ENCODE measurements at regions not wholly inside any gene's neighbourhood (a gene's known extent, or its start where the extent isn't known, plus 50 kb on each side); places are given as distances from the start of the nearest gene placed in this dataset.

DNA sequence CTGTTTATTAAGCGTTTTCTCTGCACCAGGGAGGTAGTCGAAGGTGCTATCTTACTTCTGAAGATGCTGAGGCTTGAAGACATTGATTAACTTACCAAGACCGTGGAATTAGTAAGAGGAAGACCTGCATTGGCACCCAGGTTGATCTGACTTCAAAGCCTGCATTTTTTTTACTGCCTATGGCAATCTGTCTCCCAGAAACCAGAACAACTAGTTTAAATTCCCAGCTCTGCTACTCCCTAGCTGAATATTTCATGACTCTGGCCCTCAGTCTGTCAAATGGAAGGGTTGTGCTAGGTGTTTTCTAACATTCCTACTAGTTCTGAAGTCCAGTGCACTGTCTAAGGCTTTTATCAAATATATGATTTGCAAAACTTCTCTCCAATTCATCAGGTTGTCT, 52.0 kb upstream of the GRAMD1B start:
- H3K4me3 Mint-ChIP-seq: no peak overlapping the region
- peak overlapping the region; percentile 53 for H3K27ac Mint-ChIP-seq
- H3K36me3 Mint-ChIP-seq: no peaks in the 10 kb centered on the region
- no peaks in the 10 kb centered on the region for H3K27me3 Mint-ChIP-seq (ENCODE audit: low read depth)
- TF ChIP-seq, protein P1, sequence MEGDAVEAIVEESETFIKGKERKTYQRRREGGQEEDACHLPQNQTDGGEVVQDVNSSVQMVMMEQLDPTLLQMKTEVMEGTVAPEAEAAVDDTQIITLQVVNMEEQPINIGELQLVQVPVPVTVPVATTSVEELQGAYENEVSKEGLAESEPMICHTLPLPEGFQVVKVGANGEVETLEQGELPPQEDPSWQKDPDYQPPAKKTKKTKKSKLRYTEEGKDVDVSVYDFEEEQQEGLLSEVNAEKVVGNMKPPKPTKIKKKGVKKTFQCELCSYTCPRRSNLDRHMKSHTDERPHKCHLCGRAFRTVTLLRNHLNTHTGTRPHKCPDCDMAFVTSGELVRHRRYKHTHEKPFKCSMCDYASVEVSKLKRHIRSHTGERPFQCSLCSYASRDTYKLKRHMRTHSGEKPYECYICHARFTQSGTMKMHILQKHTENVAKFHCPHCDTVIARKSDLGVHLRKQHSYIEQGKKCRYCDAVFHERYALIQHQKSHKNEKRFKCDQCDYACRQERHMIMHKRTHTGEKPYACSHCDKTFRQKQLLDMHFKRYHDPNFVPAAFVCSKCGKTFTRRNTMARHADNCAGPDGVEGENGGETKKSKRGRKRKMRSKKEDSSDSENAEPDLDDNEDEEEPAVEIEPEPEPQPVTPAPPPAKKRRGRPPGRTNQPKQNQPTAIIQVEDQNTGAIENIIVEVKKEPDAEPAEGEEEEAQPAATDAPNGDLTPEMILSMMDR (IDR thresholded peaks at IDR 0.05; ENCODE audit: unreplicated experiment): no peak
- DNase-seq (ENCODE audit: low spot score in 2 of 2, unreplicated experiment in 2 of 2): no peak
- peaks cover 50% of the 10 kb centered on the region for H3K4me1 Mint-ChIP-seq
- no peaks in the 10 kb centered on the region for H3K9me3 Mint-ChIP-seq

DNA sequence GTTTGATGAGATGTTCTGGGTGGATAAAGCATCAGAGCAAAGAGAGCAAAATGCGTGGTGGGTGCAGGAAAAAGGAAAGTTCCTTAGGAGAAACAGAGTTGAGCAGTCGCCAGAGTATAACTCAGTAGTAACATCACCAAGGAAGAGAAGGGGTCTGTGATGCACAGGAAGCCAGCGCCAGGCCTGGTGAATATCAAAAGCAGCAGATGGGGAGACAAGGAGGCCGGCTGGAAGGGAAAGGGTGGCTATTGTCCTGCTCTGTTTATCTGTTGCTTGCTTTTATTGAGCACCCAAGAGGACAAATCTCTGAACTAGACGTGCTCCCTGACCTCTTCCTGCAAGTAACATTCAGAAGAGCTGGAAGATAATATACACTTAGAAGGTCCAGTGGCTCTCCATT, 52.7 kb upstream of the GRAMD1B start:
- no peaks in the 10 kb centered on the region for H3K9me3 Mint-ChIP-seq

DNA sequence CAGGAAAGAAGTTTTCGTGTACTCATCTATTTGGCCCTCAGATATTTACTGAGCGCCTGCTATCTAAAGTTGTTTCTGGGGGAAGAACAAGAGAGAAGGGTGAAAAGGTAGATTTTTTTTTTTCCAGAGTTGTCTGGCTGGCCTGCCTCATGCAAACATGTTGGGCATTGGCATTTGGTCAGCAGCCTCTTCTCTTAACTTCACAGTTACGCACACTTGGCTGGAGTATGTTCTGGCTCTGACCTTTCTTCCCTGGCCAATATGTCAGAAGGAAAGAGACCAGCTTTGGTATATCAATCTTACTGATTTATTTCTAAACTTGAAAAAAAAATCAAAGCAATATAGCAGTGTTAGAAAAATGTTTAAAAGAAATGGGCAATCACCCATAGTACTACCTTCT, 54.2 kb upstream of the GRAMD1B start:
- H3K9me3 Mint-ChIP-seq: no peaks in the 10 kb centered on the region
- no peak for DNase-seq (ENCODE audit: low spot score in 2 of 2, unreplicated experiment in 2 of 2)
- no peak overlapping the region for H3K27ac Mint-ChIP-seq
- no peaks in the 10 kb centered on the region for H3K27me3 Mint-ChIP-seq (ENCODE audit: low read depth)
- H3K4me3 Mint-ChIP-seq: no peak overlapping the region
- TF ChIP-seq, protein P1 (IDR thresholded peaks at IDR 0.05; ENCODE audit: unreplicated experiment): no peak
- H3K4me1 Mint-ChIP-seq: peaks cover 49% of the 10 kb centered on the region
- no peaks in the 10 kb centered on the region for H3K36me3 Mint-ChIP-seq

More for the DNA sequence above, 52.7 kb upstream of the GRAMD1B start:
- TF ChIP-seq, protein P1 (IDR thresholded peaks at IDR 0.05; ENCODE audit: unreplicated experiment): no peak
- peaks cover 50% of the 10 kb centered on the region for H3K4me1 Mint-ChIP-seq
- H3K27ac Mint-ChIP-seq: peak overlapping the region; percentile 5
- H3K27me3 Mint-ChIP-seq (ENCODE audit: low read depth): no peaks in the 10 kb centered on the region
- H3K36me3 Mint-ChIP-seq: no peaks in the 10 kb centered on the region
- H3K4me3 Mint-ChIP-seq: no peak overlapping the region
- no peak for DNase-seq (ENCODE audit: low spot score in 2 of 2, unreplicated experiment in 2 of 2)

DNA sequence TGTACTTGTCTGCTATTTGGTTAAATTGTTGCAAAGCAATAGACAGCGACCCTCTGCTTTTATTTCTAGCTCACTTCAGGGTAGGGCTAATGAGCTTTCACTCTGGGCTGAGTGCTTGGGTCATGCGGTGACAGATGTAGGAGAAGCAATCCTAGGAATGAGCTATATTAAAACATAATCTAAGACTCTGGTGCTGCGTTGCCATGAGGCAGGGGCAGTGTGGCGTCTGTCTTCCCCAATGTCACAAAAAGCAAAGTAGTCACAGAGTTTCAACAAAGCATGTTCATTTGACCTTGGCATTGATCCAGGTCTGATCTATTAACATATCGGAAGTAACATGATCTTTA, 55.5 kb upstream of the GRAMD1B start:
- H3K9me3 Mint-ChIP-seq: no peaks in the 10 kb centered on the region
- H3K4me1 Mint-ChIP-seq: peaks cover 40% of the 10 kb centered on the region
- TF ChIP-seq, protein P1 (IDR thresholded peaks at IDR 0.05; ENCODE audit: unreplicated experiment): no peak
- no peak overlapping the region for H3K4me3 Mint-ChIP-seq
- no peak for DNase-seq (ENCODE audit: low spot score in 2 of 2, unreplicated experiment in 2 of 2)
- no peaks in the 10 kb centered on the region for H3K36me3 Mint-ChIP-seq
- H3K27ac Mint-ChIP-seq: no peak overlapping the region
- no peaks in the 10 kb centered on the region for H3K27me3 Mint-ChIP-seq (ENCODE audit: low read depth)

DNA sequence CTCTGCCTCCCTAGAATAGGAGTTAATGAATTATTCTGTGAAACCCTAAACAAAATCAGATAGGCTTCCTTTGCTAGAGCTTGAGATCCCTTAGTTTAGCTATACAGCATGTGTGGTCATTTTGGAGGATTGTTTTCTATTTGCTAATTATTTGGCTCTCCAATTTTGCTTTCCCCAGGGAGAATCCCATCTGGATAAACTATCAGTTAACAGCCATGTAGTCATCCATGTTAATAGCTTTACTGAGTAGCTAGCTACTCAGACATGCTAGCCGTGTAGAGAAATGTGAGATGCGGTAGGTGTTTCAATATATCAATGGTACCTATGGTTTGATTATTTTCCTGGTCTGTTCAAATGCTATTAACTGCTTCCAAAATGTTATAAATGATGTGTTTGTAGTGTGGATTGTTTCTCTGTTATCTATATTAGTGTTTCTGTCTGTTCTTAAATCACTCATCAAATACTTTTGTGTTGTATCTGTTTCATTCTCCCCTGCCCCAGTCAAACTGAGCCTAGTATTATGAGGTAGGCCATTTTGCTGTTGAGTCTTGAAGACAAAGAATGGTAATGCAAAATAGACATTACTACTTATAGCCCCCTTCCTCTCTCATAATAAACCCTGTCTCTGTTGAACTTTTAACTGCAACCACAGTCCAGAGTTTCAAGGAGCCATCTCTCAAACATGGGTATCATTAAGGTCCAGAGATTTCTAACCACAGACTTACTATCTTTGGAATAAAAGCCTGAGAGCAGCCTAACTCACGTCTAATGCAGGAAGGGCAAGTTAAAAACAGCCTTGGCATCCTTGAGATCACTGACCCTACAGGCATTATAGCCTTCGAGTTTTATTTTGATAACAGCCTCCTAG, 56.1 kb upstream of the GRAMD1B start:
- peaks cover 2% of the 10 kb centered on the region for H3K27me3 Mint-ChIP-seq (ENCODE audit: low read depth)
- H3K36me3 Mint-ChIP-seq: no peaks in the 10 kb centered on the region
- DNase-seq (ENCODE audit: low spot score in 2 of 2, unreplicated experiment in 2 of 2): no peak
- H3K4me1 Mint-ChIP-seq: peaks cover 34% of the 10 kb centered on the region
- TF ChIP-seq, protein P1 (IDR thresholded peaks at IDR 0.05; ENCODE audit: unreplicated experiment): no peak
- H3K27ac Mint-ChIP-seq: no peak overlapping the region
- no peak overlapping the region for H3K4me3 Mint-ChIP-seq
- H3K9me3 Mint-ChIP-seq: no peaks in the 10 kb centered on the region

Measured in mesothelial cell of epicardium (in vitro differentiated cells).